DMS153 (cell line): ENCODE measurements at regions not wholly inside any gene's neighbourhood (a gene's known extent, or its start where the extent isn't known, plus 50 kb on each side); places are given as distances from the start of the nearest gene placed in this dataset.

ENCODE experiments used
- DNase-seq: peaks from one replicate; lab custom pipeline; 2025; lab: John Stamatoyannopoulos, UW

DNA sequence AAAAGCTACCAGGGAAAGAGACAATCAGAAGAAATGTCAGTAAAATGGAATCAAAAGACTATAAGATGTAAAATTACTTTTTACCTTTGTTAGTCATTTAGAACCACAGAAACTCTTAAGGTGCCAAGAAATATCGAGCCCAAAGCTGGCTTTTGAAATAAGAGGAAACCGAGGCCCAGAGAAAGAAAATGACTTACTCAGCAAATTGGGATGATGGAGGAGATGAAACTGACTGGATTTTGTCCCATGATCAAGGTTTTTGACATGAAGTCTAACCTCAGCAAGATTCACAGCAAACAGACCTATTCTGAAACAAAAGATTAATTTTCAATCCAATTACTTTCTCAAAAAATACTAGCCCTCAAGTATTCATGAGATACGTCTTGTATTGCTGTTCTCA is 696.2 kb upstream of the WWC1 start:
- no peak for DNase-seq

- no peak for DNase-seq
Observed at GRCh38 chr5:167598166-167598565, 693.3 kb upstream of the WWC1 start.

DNA sequence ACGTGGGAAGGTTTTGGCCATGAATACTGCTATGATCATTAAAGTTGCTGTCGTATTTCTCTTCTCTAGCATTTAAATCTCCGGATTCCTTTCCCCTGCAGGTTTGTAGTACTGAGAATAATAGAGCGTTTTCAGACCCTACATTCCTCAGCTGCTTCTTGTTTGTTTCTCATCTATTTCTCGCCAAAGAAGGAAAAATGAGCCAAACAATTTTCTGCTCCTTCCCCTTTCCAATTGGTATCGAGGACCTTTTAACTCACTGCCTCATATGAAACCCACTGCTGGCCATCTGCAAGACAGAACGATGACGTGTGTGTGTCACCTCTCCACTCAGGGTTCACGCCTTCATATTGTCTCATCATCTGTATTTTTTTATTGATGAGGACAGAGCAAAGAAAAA is 689.4 kb upstream of the WWC1 start:
- no peak for DNase-seq

DNA sequence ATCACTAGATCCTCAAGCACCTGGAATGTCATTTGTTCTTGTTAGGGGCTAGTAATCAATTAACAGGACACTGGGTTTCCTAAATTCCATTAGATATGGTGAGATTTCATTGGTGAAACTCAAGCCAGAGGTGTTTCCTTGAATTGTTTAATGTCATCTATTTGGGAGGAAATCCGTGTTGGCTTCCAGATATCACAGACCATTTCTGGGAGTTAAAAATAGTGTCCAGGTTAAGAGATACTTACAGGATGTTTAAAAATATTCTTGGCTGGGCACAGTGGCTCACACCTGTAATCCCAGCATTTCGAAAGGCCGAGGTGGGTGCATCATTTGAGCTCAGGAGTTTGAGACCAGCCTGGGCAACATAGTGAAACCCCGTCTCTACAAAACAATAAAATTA is 688.3 kb upstream of the WWC1 start:
- DNase-seq = no peak

- DNase-seq = no peak
Observed at GRCh38 chr5:167608390-167609272, 682.8 kb upstream of the WWC1 start.

DNA sequence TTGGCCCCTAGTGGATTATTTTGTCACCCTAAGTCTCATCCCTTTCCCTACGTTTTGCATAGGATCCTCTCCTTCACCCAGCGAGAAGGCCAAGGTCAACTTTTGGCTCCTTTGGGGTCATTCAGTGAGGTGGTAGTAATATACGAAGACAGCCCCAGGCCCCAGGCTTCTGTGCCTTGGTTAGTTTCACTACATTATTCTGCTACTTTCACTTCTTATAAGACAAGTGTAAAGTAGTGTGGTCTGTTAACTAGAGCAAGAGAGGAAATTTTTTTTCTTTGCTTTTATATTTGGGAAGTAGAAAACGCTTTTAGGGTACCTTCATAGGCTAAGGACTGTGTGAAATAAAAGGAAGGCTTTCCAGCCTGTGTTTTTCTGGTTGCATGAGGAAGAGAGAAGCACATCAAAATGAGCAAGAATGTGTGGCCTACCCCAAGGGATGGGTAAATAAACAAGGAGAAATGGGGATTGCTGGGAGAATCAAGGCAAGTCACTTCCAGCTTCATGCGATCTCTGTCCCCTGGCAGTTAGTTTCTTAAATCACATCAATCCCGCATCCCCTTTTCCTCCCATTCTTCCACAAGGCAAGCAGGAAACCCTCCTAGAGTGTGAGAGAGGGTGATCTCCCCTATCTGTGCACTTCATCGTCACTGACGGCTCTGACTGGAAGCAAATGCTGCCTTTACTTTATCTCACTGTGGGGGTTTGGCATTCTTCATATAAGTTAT is 677.0 kb upstream of the WWC1 start:
- no peak for DNase-seq

- no peak for DNase-seq
Observed at GRCh38 chr5:167616043-167616890, 675.2 kb upstream of the WWC1 start.

DNA sequence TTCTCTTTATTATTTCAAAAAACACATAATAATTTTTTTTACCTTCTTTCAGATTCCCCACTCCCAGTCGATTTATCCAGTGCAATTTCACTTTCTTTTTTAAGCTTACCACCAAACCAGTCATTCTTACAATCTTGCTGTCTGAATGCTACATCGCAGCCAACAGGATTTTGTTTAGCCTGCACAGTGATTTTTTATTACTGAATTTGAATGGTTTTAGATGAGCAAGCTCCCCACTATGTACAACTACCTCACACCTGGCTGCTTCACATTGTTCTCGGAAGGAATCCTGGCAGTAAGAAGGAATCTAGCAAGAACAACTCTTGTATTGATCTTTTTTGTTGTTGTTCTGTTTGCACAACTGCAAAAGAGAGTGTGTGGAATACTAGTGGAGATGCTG is 668.1 kb upstream of the WWC1 start:
- DNase-seq = no peak

DNA sequence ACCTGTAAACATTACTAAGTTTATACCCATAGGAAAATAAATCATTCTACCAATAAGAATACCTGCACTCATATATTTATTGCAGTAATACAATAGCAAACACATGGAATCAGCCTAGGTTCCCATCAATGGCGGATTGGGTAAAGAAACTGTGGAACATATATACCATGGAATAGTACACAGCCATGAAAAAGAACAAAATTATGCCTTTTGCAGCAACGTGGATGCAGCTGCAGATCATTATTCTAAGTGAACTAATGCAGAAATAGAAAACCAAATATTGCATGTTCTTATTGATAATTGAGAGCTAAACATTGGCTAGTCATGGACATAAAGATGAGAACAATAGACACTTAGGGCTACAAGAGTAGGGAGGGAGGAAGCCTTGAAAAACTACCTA is 667.4 kb upstream of the WWC1 start:
- no peak for DNase-seq

DNA sequence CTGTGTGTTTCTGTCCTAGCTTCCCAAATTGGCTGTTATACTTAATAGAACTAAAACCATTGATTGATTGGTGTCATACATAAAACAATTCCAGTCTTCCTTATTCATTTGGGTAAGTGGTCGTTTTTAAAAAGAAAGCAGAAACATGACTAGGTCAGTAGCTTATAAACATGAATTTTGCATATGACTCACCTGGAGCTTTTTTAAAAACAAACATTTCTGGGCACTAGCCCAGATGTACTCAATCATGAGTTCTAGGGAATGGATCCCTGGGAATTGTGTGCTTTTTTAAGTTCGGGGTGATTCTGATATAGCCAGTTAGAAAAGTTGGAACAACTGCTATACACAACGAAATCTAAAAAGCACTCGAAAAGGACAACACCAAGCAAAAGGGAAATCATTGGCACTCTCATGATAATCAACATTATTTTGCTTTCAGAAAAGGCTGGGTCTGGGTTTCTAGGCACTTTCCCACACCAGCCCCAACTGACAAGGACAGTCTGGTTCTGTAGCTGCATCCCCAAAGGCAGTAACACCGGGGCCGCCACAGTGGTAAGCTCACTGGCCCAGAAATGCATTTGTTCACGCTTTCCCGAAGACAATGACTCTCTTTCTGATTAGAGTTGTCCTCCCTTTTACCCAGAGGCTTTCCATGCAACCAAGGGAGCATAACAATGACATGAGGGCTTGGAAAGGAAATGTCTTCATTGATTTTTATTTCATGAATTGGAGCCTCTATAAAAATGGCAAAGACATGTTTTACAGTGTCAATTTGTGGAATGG is 664.9 kb upstream of the WWC1 start:
- DNase-seq = no peak

- DNase-seq = no peak
Observed at GRCh38 chr5:167629634-167630033, 661.8 kb upstream of the WWC1 start.

GRCh38 chr5:167631191-167631590 is 660.3 kb upstream of the WWC1 start:
- no peak for DNase-seq

- DNase-seq = no peak
Observed at GRCh38 chr5:167633114-167633513, 658.3 kb upstream of the WWC1 start.

DNA sequence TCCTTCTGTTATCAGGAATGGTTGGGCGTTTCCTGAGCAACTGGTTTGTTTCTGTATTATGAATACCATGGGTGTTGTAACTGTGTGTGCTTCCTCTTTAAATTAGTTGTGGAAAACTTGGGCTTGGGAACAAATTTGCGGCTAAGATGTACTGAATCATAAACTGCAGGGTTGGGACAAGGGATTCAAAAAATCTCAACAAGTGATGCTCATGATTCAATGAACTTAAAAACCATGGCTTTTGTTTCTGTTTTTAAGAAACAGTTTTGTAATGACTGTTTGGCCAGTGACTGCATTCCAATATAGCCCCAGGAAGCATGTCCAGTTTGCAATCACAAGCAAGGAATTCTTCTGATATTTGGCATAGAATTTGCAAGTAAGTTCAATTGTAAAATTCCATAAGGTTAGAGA is 657.5 kb upstream of the WWC1 start:
- no peak for DNase-seq

- DNase-seq = no peak
Observed at GRCh38 chr5:167634432-167634831, 657.0 kb upstream of the WWC1 start.

DNA sequence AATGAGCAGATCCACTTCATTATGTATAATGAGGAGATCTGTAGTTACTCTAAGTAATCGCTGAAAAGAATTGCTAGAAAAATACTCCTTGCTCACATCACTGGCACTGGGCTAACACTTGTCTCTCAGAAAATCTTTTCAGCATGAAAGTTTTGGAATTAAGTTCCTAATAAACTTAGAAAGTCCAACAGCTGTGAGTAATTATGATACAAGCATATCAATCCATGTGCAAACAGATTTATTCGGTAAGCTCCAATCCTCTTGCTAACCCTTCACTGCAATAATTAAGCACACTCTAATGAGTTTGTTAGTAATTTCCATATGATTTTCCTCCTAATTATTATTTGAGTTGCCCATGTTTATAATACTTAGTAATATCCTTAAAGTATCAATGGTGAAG is 652.6 kb upstream of the WWC1 start:
- DNase-seq = no peak

DNA sequence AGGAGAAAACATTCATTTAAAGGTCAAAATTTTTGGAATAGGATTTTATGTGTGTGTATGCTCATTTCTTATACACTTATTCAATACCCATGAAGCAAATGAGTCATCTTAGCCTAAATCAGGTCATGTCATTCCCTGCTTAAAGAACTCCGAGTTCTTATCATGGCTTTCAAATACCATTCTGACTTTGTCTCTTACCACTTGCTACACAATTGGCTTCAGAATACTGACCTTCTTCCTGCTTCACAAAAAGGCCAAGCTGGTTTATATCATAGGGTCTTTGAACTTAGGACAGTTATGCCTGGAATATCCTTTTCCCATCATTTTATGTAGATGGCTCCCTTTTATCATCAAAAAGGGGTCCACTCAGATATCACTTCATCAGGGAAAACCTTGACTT is 652.2 kb upstream of the WWC1 start:
- DNase-seq = no peak

DNA sequence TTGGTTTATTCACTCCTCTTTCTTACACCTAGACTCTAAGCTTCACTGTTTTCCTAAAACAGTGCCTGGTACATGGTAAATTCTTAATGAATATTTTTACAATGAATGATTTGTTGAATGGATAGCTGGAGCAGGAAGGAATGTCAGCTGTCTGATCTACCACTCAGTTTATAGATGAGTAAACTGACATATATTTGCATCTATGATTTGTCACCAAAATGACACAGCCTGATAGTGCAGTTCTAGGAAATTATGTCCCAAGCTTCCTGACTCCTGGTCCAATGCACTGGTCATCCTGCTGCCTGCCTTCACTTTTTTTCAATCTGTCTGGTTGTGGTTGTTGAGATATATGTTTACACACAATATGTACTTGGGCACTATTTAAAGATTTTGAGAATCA is 651.7 kb upstream of the WWC1 start:
- DNase-seq = no peak

DNA sequence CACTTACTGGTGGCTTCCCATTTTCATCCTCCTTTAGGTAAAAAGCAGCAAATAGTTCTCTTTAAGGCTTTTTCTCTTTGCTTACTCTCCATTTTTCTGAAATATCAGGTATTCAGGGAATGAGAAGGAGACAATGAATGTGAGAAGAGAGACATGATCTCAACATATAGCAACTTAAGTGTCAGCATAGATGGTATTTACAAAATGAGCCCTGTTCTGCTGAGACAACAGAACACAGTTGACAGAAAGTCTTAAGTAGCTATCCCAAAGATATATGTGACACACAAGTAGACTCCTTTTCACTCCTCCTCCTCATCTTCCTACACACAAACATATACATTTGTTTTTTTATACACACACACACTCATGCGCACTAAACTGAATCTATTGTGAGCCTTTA is 649.3 kb upstream of the WWC1 start:
- no peak for DNase-seq

DNA sequence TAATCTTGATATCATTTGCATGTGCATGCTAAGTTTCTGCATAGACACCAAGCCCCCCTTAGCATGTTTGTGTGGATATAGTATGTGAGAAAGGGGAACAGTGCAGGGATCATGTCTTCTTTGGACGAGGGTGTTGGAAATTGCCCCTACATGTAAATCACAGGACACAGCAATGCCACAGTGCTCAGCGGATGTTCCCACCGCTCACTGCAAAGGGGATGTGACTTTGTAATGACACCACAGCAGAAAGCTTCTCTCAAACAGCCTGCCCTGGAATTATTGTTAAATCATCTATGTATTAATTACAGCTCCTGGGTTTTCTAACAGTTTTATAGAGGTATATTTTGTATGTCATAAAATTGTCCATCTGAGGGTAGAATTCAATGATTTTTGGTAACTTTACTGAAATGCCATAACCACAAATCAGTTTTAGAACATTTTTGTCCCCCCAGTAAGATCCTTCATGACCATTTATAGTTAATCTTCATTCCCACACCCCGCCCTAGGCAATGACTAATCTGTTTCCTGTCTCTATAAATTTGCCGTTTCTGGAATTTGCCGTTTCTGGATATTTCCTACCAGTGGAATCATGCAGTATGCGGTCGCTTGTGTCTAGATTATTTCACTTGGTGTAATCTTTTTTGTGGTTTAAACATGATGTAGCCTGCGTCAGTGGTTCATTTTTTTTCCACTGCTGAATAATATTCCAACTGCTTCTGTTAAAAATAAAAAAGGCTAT is 648.5 kb upstream of the WWC1 start:
- no peak for DNase-seq

DNA sequence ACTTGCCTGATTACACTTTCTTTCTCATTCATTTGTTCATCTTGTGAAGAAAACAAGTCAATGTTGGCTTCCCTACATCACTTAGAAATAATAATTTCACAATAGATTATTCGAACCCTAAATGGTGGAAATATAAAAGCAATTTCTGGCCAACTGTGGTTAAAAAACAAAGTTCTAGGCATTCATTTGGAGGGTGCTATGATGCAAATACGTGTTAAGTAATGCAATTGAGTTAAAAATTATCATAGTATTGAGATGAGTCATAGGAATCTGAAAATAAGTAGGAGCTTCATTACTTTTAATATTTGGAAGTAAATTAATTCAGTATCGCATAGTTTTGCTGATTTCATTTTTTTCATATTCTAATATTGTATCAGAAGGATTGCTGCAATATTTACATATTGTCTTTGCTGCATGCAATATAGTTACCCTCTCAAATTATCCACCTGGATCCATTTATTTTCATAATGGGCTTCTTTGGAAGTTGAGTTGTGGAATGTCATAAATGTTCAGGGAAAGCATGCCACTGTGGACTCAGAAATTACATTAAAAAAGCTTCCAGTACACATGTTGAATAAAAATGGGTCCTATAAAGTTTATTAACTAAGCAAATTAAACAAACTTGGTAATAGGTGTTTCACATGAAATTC is 647.7 kb upstream of the WWC1 start:
- no peak for DNase-seq
